AG04450 (cell line): ENCODE measurements at regions not wholly inside any gene's neighbourhood (a gene's known extent, or its start where the extent isn't known, plus 50 kb on each side); places are given as distances from the start of the nearest gene placed in this dataset.

Experiments used
- CTCF ChIA-PET: fragments of 300-600, 350-600 bp; formaldehyde crosslinking; extraction: SDS; loops from one replicate; lab custom pipeline; 2022; ENCODE audit warnings: antibody characterized with exemption, inconsistent platforms; lab: Charles Lee
- POLR2A ChIA-PET: fragments of 350-600 bp; formaldehyde crosslinking; extraction: SDS; loops from one replicate; lab custom pipeline; 2021; ENCODE audit warnings: antibody characterized with exemption, inconsistent platforms; lab: Yijun Ruan, JAX
- DNase-seq: peaks from one replicate; pipeline ENCODE4 v3.0.0-alpha.2; 2011; ENCODE audit warnings: low read depth, low spot score
- H3K27ac ChIP-seq: one replicate; pipeline ENCODE4 v1.5.1; 2012; ENCODE audit warnings: low read depth, low read length, control low read depth
- H3K27me3 ChIP-seq: one replicate; pipeline ENCODE4 v1.6.0; 2012; ENCODE audit warnings: low read length; ENCODE audit not compliant: control insufficient read depth, insufficient read depth
- H3K4me3 ChIP-seq: 2 replicates; pipeline ENCODE4 v1.5.1; 2011; ENCODE audit warnings: mild to moderate bottlenecking, low read depth, low read length, control low read depth
- H3K9me3 ChIP-seq: 2 replicates; pipeline ENCODE4 v1.5.1; 2012; ENCODE audit warnings: low read length; ENCODE audit not compliant: control insufficient read depth, insufficient read depth
- TF ChIP-seq, protein P1 (sequence below): IDR thresholded peaks from 2 replicates; pipeline ENCODE4 v1.5.1; 2011; ENCODE audit warnings: low read depth, low read length, control low read depth, inconsistent platforms

DNA sequence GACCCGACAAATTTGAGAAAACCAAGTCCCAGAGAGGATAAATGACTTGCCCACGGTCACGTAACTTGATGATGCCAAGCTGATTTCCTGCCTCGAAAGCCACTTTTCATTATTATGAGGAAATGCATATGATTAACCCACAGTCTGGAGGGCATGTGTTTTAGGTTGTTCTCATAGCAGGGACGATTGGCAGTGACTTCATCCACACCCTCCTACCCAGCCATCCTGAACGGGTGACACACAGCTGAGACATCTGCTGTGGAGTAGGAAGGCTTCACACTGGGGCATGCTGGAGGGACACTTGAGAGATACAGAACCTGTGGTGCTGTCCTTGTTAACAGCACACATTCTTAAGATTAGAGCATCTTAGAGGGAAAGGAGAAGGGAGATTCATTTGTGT, 65.4 kb upstream of the WDFY2 start:
- Histone ChIP-seq H3K27ac (no peak overlapping the region), H3K9me3 (peaks cover 7% of the 10 kb centered on the region; the same call in 1 of the 2 replicates), H3K4me3 (no peak overlapping the region), H3K27me3 (no peaks in the 10 kb centered on the region)
- DNase-seq, result no peak
- TF ChIP-seq, protein P1, sequence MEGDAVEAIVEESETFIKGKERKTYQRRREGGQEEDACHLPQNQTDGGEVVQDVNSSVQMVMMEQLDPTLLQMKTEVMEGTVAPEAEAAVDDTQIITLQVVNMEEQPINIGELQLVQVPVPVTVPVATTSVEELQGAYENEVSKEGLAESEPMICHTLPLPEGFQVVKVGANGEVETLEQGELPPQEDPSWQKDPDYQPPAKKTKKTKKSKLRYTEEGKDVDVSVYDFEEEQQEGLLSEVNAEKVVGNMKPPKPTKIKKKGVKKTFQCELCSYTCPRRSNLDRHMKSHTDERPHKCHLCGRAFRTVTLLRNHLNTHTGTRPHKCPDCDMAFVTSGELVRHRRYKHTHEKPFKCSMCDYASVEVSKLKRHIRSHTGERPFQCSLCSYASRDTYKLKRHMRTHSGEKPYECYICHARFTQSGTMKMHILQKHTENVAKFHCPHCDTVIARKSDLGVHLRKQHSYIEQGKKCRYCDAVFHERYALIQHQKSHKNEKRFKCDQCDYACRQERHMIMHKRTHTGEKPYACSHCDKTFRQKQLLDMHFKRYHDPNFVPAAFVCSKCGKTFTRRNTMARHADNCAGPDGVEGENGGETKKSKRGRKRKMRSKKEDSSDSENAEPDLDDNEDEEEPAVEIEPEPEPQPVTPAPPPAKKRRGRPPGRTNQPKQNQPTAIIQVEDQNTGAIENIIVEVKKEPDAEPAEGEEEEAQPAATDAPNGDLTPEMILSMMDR, result no peak
- POLR2A ChIA-PET, result no interaction called here
- CTCF ChIA-PET, result interaction anchor here (0.7 kb wide), 1 partner anchor 210 kb away, joined by 3 read pairs; no protein-coding TSS in a partner anchor

DNA sequence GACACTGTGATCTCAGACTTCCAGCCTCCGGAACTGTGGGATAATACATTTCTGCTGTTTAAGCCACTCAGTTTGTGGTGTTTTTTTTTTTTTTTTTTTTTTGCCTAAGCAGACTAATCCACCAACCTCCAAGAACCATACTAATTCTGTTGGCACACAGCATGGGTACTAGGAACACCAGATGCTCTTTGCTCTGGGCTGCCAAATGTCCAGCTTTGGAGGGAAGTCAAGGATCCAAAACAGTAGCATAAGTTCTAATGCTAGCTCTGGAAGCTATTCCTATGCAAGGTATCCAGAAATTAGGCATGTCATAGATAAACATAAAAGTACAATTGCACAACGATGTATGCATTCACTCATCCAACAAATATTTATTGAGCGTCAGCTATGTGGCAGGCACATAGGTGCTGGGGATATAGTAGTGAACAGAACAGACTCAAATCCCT, 64.5 kb upstream of the WDFY2 start:
- no peaks in the 10 kb centered on the region for H3K27me3 ChIP-seq
- H3K27ac ChIP-seq, result no peak overlapping the region
- TF ChIP-seq, protein P1, result no peak
- ChIA-PET POLR2A (interaction anchor here (0.6 to 1.9 kb wide), 6 partner anchors 20 to 1730 kb away, joined by 3 to 28 read pairs (median 6); partner anchors contain the start of gene INTS6), CTCF (interaction anchor here (1.1 kb wide), 1 partner anchor 64 kb away, joined by 3 read pairs; no protein-coding TSS in a partner anchor)
- no peak overlapping the region for H3K4me3 ChIP-seq
- no peak for DNase-seq
- H3K9me3 ChIP-seq, result peaks cover 7% of the 10 kb centered on the region; the same call in 1 of the 2 replicates

DNA sequence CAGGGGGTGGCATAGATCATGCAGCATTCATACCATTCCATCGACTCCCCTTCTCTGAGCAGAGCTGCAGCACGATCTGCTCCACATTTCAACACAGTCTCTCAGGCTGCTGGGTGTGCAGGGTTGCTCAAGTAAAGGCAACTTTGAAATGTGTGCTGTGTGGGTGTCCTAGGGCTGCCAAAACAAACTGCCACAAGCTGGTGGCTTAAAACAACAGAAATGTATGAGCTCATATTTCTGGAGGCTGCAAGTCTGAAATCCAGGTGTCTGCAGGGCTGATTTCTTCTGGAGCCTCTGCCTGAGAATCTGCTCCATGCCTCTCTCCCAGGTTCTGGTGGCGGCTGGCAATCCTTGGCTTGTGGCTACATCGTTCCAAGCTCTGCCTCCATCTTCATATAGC, 63.7 kb upstream of the WDFY2 start:
- DNase-seq, result peak; percentile 59
- POLR2A ChIA-PET, result interaction anchor here (0.6 to 1.9 kb wide), 3 partner anchors 20 to 124 kb away, joined by 3 to 28 read pairs (median 3); partner anchors contain the start of gene INTS6
- peak overlapping the region; percentile 33 for H3K27ac ChIP-seq
- no peaks in the 10 kb centered on the region for H3K27me3 ChIP-seq
- TF ChIP-seq, protein P1, result no peak
- CTCF ChIA-PET, result interaction anchor here (0.5 to 1.1 kb wide), 2 partner anchors 63 to 192 kb away, joined by 3 to 4 read pairs; no protein-coding TSS in a partner anchor
- peaks cover 5% of the 10 kb centered on the region; the same call in 1 of the 2 replicates for H3K9me3 ChIP-seq
- no peak overlapping the region for H3K4me3 ChIP-seq

DNA sequence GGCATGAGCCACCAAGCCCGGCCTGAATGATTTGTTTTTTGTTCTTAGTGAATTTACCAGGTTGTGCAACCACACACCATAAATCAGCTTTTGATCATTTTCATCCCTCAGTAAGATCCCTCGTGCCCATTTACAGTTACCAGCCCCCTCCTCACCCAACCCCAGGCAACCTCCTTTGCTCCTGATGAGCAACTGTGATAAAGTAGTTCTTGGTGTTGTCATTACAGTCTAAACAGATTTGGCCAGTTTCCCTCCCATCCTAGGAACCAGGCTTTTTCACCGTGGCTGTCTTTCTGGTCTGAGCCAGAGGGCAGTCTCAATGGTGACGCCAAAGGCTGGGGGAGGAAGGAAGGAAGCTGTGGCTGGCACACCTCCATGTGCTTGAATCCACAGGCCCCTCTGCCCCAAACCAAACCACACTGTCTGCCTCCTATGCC, 61.2 kb upstream of the WDFY2 start:
- CTCF ChIA-PET, result no interaction called here

DNA sequence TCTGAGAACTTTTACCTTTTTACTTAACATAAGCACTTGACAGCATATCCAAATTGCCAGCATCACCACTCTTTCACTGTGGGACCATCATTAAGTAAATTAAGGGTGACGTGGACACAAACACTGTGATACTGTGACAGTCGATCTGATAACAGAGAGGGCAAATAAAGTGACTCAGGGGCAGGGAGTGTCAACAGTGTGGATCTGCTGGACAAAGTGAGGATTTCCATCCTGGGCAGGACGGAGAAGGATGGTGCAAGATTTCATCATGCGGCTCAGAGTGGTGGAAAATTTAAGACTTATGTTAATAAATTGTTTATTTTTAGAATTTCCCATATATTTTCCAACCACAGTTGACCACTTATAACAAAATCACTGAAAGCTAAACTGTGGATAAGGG, 60.0 kb upstream of the WDFY2 start:
- TF ChIP-seq, protein P1, result no peak
- ChIA-PET CTCF (no interaction called here), POLR2A (interaction anchor here (1.4 kb wide), 1 partner anchor 71 kb away, joined by 11 read pairs; the partner anchor contains the start of gene INTS6)
- no peak for DNase-seq
- H3K27ac ChIP-seq, result peak overlapping the region; percentile 48
- H3K4me3 ChIP-seq, result no peak overlapping the region
- 0 out of 2 replicates have a peak, but pooled peaks cover 4% of the 10 kb centered on the region for H3K9me3 ChIP-seq
- no peaks in the 10 kb centered on the region for H3K27me3 ChIP-seq

More for the DNA sequence above, 61.2 kb upstream of the WDFY2 start:
- Histone ChIP-seq H3K4me3 (no peak overlapping the region), H3K27me3 (no peaks in the 10 kb centered on the region), H3K9me3 (0 out of 2 replicates have a peak, but pooled peaks cover 4% of the 10 kb centered on the region), H3K27ac (peak overlapping the region; percentile 66)
- no peak for DNase-seq
- POLR2A ChIA-PET, result interaction anchor here (0.6 kb wide), 1 partner anchor 70 kb away, joined by 5 read pairs; the partner anchor contains the start of gene INTS6
- TF ChIP-seq, protein P1, result no peak
